NT2/D1 (cell line): ENCODE measurements at regions not wholly inside any gene's neighbourhood (a gene's known extent, or its start where the extent isn't known, plus 50 kb on each side); places are given as distances from the start of the nearest gene placed in this dataset.
"Not testable (repeated sequence)": the region's sequence is repeated elsewhere in the genome, so short reads cannot be mapped to it uniquely, and the experiment has no call there.

Experiments
- DNase-seq: peaks from one replicate; pipeline ENCODE4 v3.0.0-alpha.2; 2011; ENCODE audit warnings: low read depth, low spot score
- H3K27me3 ChIP-seq: 2 replicates; pipeline ENCODE4 v1.6.0; 2011; ENCODE audit warnings: mild to moderate bottlenecking; ENCODE audit not compliant: insufficient read length, insufficient read depth
- H3K36me3 ChIP-seq: 2 replicates; pipeline ENCODE4 v1.6.1; 2011; ENCODE audit warnings: mild to moderate bottlenecking, low read length, mixed read lengths; ENCODE audit not compliant: insufficient read depth, insufficient read length
- H3K4me1 ChIP-seq: 2 replicates; pipeline ENCODE4 v1.5.1; 2011; ENCODE audit not compliant: insufficient read depth, insufficient read length
- H3K4me3 ChIP-seq: 2 replicates; pipeline ENCODE4 v1.5.1; 2011; ENCODE audit warnings: low read depth; ENCODE audit not compliant: insufficient read length
- H3K9ac ChIP-seq: 2 replicates; pipeline ENCODE4 v1.6.0; 2011; ENCODE audit warnings: low read depth; ENCODE audit not compliant: insufficient read length
- H3K9me3 ChIP-seq: 2 replicates; pipeline ENCODE4 v1.5.1; 2011; ENCODE audit warnings: mild to moderate bottlenecking, low read length; ENCODE audit not compliant: insufficient read depth
- SUZ12 ChIP-seq: IDR thresholded peaks from 2 replicates; pipeline ENCODE4 v1.6.1; 2011; ENCODE audit not compliant: insufficient read length, insufficient read depth; ENCODE audit errors: extremely low read depth
- YY1 ChIP-seq: IDR thresholded peaks from 2 replicates; pipeline ENCODE4 v1.6.1; 2011; ENCODE audit not compliant: insufficient read length, insufficient read depth
- ZNF274 ChIP-seq: IDR thresholded peaks from 2 replicates; pipeline ENCODE4 v1.6.1; 2011; ENCODE audit warnings: mild to moderate bottlenecking, low read depth, low read length

DNA sequence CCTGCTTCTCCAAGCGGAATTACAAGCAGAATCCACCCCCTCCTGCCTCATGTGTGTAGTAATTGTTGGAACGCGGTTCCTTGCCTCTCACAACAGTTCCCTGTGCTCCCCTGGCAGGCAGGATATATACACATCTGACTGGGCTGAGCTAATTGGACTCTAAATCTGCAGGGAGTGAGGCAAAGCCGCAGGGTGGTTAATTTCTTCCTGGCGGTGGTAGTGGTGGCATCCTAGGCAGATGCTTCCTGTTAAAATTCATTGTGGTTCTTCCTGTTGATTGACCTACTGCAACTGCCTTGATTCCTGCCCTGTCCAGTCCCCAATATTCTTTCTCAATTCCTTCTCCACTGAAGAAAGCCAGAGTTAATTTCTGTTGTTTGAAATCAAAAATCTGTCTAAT, 202.9 kb upstream of the PROK2 start:
- Histone ChIP-seq H3K27me3 (no peaks in the 10 kb centered on the region), H3K4me1 (peaks cover 4% of the 10 kb centered on the region), H3K9ac (no peak overlapping the region), H3K9me3 (peaks cover 5% of the 10 kb centered on the region; the same call in 1 of the 2 replicates), H3K36me3 (no peaks in the 10 kb centered on the region), H3K4me3 (no peak overlapping the region)
- no peak for DNase-seq
- TF ChIP-seq SUZ12 (no peak), YY1 (no peak), ZNF274 (no peak)

- H3K4me3 ChIP-seq, result no peak overlapping the region
- no peak overlapping the region for H3K9ac ChIP-seq
- no peaks in the 10 kb centered on the region for H3K27me3 ChIP-seq
- H3K4me1 ChIP-seq, result peaks cover 4% of the 10 kb centered on the region
- peaks cover 5% of the 10 kb centered on the region; the same call in 1 of the 2 replicates for H3K9me3 ChIP-seq
- no peaks in the 10 kb centered on the region for H3K36me3 ChIP-seq
- TF ChIP-seq ZNF274 (no peak), YY1 (no peak), SUZ12 (no peak)
- no peak for DNase-seq
Observed at GRCh38 chr3:71987089-71987735, 202.3 kb upstream of the PROK2 start.

- no peak overlapping the region for H3K4me3 ChIP-seq
- TF ChIP-seq YY1 (no peak), SUZ12 (no peak), ZNF274 (no peak)
- no peaks in the 10 kb centered on the region for H3K36me3 ChIP-seq
- peaks cover 4% of the 10 kb centered on the region for H3K4me1 ChIP-seq
- H3K9ac ChIP-seq, result no peak overlapping the region
- no peak for DNase-seq
- no peaks in the 10 kb centered on the region for H3K27me3 ChIP-seq
- H3K9me3 ChIP-seq, result peaks cover 5% of the 10 kb centered on the region; the same call in 1 of the 2 replicates
Observed at GRCh38 chr3:71986606-71987005, 201.7 kb upstream of the PROK2 start.

DNA sequence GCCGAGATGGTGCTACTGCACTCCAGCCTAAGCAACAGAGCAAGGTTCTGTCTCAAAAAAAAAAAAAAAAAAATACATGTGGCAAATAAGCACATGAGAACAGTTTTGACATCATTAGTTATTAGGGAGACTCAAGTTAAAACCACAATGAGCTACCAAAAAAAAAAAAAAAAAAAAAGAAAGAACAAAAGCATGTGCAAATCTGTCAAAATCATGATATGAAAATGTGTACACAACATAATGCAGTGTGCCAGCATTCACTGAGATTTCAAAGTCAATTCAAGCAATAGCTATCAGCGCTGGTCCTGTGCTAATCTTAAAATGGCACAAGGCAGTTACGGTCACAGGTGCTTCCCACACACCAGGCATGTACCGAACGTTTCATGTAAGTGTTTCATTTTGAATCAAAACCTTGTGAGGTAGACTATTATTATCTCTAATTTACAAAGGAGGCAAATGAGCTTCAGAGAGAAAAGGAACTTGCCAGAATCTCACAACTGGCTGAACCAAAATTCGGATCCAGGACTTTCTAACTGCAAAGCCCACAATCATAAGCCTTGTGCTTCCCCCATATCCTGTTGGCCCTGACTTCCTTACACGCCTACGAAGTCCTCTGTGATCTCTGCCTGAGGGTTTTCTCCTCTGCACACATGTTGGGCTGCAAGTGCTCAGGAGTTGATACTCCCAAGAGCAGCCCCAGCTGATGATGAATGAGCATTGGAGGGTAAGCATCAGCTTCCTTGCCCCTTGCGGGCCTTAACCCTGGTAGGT, 200.1 kb upstream of the PROK2 start:
- no peak overlapping the region for H3K9ac ChIP-seq

GRCh38 chr3:71983694-71984093, 198.7 kb upstream of the PROK2 start:
- no peak for DNase-seq
- Histone ChIP-seq H3K4me1 (peaks cover 4% of the 10 kb centered on the region), H3K27me3 (no peaks in the 10 kb centered on the region)

More for the DNA sequence above, 200.1 kb upstream of the PROK2 start:
- DNase-seq, result no peak
- Histone ChIP-seq H3K4me3 (no peak overlapping the region), H3K9me3 (no peaks in the 10 kb centered on the region), H3K27me3 (no peaks in the 10 kb centered on the region), H3K36me3 (no peaks in the 10 kb centered on the region), H3K4me1 (peaks cover 4% of the 10 kb centered on the region)
- TF ChIP-seq SUZ12, result no peak
- TF ChIP-seq YY1, result no peak
- TF ChIP-seq ZNF274, result no peak

GRCh38 chr3:71982506-71983258, 197.7 kb upstream of the PROK2 start:
- H3K9ac ChIP-seq, H3K36me3 ChIP-seq, H3K4me3 ChIP-seq, H3K27me3 ChIP-seq, DNase-seq, H3K4me1 ChIP-seq, H3K9me3 ChIP-seq: not testable (repeated sequence)

More at GRCh38 chr3:71983694-71984093, 198.7 kb upstream of the PROK2 start:
- H3K4me3 ChIP-seq, result no peak overlapping the region
- no peak for TF ChIP-seq ZNF274
- no peak for TF ChIP-seq YY1
- no peak for TF ChIP-seq SUZ12
- H3K9ac ChIP-seq, result no peak overlapping the region
- H3K9me3 ChIP-seq, result no peaks in the 10 kb centered on the region
- no peaks in the 10 kb centered on the region for H3K36me3 ChIP-seq

DNA sequence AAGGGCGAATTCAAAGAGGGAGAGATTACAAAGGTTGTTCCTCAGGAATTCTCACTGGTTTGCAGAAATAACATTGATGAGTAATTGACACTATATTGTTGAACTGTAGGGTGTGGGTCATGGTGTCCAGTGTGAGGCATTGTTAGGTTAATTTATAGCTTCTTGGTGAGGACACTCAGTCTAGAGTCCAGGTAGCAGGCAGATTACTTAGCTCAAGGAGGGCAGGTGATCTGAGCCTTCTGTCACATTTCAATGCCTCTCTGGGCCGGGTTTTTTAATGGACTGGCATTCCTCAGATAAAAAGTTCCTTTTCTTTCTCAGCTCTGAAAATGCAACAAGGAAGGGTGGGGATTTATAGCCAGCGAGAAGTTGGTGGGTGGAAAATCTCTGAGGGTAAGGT, 194.2 kb upstream of the PROK2 start:
- Histone ChIP-seq H3K9ac (no peak overlapping the region), H3K4me1 (no peaks in the 10 kb centered on the region), H3K36me3 (no peaks in the 10 kb centered on the region), H3K4me3 (no peak overlapping the region), H3K27me3 (no peaks in the 10 kb centered on the region), H3K9me3 (peaks cover 8% of the 10 kb centered on the region; the same call in 1 of the 2 replicates)
- no peak for TF ChIP-seq YY1
- no peak for TF ChIP-seq SUZ12
- no peak for TF ChIP-seq ZNF274
- DNase-seq, result no peak
